ENCODE measurements at regions not wholly inside any gene's neighbourhood (a gene's known extent, or its start where the extent isn't known, plus 50 kb on each side); places are given as distances from the start of the nearest gene placed in this dataset.

DNA sequence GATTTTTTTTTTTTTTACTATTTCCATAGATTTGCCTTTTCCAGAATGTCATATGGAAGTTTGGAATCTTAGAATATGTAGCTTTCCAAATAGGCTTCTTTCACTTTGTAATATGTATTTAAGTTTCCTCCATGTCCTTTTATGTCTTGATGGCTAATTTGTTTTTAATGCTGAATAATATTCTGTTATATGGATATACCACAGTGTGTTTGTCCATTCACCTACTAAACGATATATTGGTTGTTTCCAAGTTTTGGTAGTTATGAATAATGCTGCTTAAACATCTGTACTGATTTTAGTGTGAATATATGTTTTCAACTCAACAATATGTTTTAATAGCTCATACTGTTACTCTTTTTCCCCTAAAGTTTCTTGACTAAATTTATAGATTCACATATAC, 669.8 kb upstream of the PCDH15 start:
- TF ChIP-seq, protein P1, sequence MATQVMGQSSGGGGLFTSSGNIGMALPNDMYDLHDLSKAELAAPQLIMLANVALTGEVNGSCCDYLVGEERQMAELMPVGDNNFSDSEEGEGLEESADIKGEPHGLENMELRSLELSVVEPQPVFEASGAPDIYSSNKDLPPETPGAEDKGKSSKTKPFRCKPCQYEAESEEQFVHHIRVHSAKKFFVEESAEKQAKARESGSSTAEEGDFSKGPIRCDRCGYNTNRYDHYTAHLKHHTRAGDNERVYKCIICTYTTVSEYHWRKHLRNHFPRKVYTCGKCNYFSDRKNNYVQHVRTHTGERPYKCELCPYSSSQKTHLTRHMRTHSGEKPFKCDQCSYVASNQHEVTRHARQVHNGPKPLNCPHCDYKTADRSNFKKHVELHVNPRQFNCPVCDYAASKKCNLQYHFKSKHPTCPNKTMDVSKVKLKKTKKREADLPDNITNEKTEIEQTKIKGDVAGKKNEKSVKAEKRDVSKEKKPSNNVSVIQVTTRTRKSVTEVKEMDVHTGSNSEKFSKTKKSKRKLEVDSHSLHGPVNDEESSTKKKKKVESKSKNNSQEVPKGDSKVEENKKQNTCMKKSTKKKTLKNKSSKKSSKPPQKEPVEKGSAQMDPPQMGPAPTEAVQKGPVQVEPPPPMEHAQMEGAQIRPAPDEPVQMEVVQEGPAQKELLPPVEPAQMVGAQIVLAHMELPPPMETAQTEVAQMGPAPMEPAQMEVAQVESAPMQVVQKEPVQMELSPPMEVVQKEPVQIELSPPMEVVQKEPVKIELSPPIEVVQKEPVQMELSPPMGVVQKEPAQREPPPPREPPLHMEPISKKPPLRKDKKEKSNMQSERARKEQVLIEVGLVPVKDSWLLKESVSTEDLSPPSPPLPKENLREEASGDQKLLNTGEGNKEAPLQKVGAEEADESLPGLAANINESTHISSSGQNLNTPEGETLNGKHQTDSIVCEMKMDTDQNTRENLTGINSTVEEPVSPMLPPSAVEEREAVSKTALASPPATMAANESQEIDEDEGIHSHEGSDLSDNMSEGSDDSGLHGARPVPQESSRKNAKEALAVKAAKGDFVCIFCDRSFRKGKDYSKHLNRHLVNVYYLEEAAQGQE (IDR thresholded peaks at IDR 0.05; ENCODE audit: insufficient read depth in 1 of 2, low read depth in 2 of 2, low read length in 2 of 2): no peak
- TF ChIP-seq SIN3A (IDR thresholded peaks at IDR 0.05; ENCODE audit: borderline replicate concordance, insufficient read depth, low read length) (no peak), POLR2AphosphoS5 (IDR thresholded peaks at IDR 0.05; ENCODE audit: low read depth, low read length) (no peak), TAF1 (IDR thresholded peaks at IDR 0.05; ENCODE audit: borderline replicate concordance, insufficient read depth, low read length) (no peak), FOXP2 (optimal IDR thresholded peaks at IDR 0.05; ENCODE audit: borderline replicate concordance, extremely low read depth, extremely low read length, insufficient read depth) (no peak)
